OCI-LY7 (cell line): ENCODE measurements at regions not wholly inside any gene's neighbourhood (a gene's known extent, or its start where the extent isn't known, plus 50 kb on each side); places are given as distances from the start of the nearest gene placed in this dataset.

Experiments used
- CTCF ChIP-seq: fragments of 200-600 bp; sonication (generic); conservative IDR thresholded peaks from 2 replicates; pipeline ENCODE4 v1.5.1; 2014; ENCODE audit warnings: mild to moderate bottlenecking, antibody characterized with exemption, low read length, moderate library complexity, mixed read lengths
- EZH2phosphoT487 ChIP-seq: fragments of 200-600 bp; sonication (generic); IDR thresholded peaks from 2 replicates; pipeline ENCODE4 v1.6.1; 2018; ENCODE audit warnings: low read depth, borderline replicate concordance, mild to moderate bottlenecking, mixed run types, antibody characterized with exemption, low read length, moderate library complexity, mixed read lengths

GRCh38 chr3:118425272-118425837, 609.3 kb downstream of the IGSF11 start:
- no peak for TF ChIP-seq CTCF
- TF ChIP-seq EZH2phosphoT487, result no peak
